HepG2 (cell line): ENCODE measurements at regions not wholly inside any gene's neighbourhood (a gene's known extent, or its start where the extent isn't known, plus 50 kb on each side); places are given as distances from the start of the nearest gene placed in this dataset.

ENCODE experiments used
- ATAC-seq: fragments of 200-7000 bp; cut with Tn5 transposase; 3 replicates; pipeline ENCODE4 v1.9.1; 2020; ENCODE audit warnings: mild to moderate bottlenecking, moderate library complexity
- BruUV-seq: library from RNA; stranded (reverse); fragments of 400-500 nt; replicated peaks from 2 replicates; lab custom pipeline; 2021; lab: Mats Ljungman, UMichigan
- CTCF ChIA-PET: fragments of 300-600 bp; formaldehyde crosslinking; extraction: SDS; loops from one replicate; lab custom pipeline; 2021; ENCODE audit warnings: low total read pairs, inconsistent platforms, low intra/inter-chr PET ratio; lab: Yijun Ruan, JAX
- POLR2A ChIA-PET: fragments of 350-600 bp; sonication (Branson Sonifier 250); formaldehyde crosslinking; loops from one replicate; lab custom pipeline; 2020; ENCODE audit warnings: antibody characterized with exemption, inconsistent platforms; lab: Yijun Ruan, JAX
- DNase-seq: peaks from one replicate; pipeline ENCODE4 v3.0.0-alpha.2; 2015; ENCODE audit warnings: low spot score
- FAIRE-seq: peaks from 3 replicates; lab custom pipeline; 2011; peaks lifted over from hg19 to GRCh38; lab: Jason Lieb, UNC
- H2AFZ ChIP-seq: one replicate; pipeline ENCODE4 v1.6.1; 2011; ENCODE audit warnings: low read length, inconsistent platforms
- H3K27ac ChIP-seq: fragments of 300-600 bp; 3 replicates; pipeline ENCODE4 v1.8.0; 2011; ENCODE audit warnings: mixed run types, mild to moderate bottlenecking, mixed read lengths, low read length, inconsistent platforms; ENCODE audit not compliant: insufficient read depth; ENCODE audit errors: extremely low read length
- H3K27me3 ChIP-seq, 2 experiments: fragments of 200-600 bp in 1 of 2; 2 replicates in 1 of 2; 3 replicates in 1 of 2; pipeline versions ENCODE4 v1.6.0 to v1.8.0; 2011; ENCODE audit warnings: low read length in 2 of 2, mild to moderate bottlenecking in 2 of 2, moderate library complexity in 2 of 2, inconsistent platforms in 1 of 2; ENCODE audit not compliant: insufficient read depth in 2 of 2, control insufficient read depth in 1 of 2
- H3K36me3 ChIP-seq, 2 experiments: fragments of 200-600 bp in 1 of 2; replicated peaks in 1 of 2; 2 replicates in 1 of 2; 3 replicates in 1 of 2; pipeline versions ENCODE4 v1.5.1 to v1.8.0; 2011; ENCODE audit warnings: low read length in 2 of 2, inconsistent platforms in 1 of 2; ENCODE audit not compliant: insufficient read depth in 2 of 2, control insufficient read depth in 1 of 2
- H3K4me1 ChIP-seq: 2 replicates; pipeline ENCODE4 v1.5.1; 2012; ENCODE audit warnings: low read length, inconsistent platforms; ENCODE audit not compliant: insufficient read depth
- H3K4me2 ChIP-seq: 2 replicates; pipeline ENCODE4 v1.6.0; 2011; ENCODE audit warnings: low read depth, low read length, inconsistent platforms
- H3K4me3 ChIP-seq, 3 experiments: fragments of 200-600 bp in 1 of 3; sonication (generic), shearing (Covaris generic) in 1 of 3; replicated peaks in 1 of 3; 2 replicates each; pipeline ENCODE4 v1.5.1; 2011 to 2016; ENCODE audit warnings: low read length in 3 of 3, inconsistent platforms in 2 of 3, low read depth in 2 of 3, mild to moderate bottlenecking in 2 of 3, control low read depth in 1 of 3, mixed read lengths in 1 of 3; ENCODE audit not compliant: insufficient read depth in 1 of 3
- H3K79me2 ChIP-seq: one replicate; pipeline ENCODE4 v1.6.1; 2011; ENCODE audit warnings: low read length, inconsistent platforms; ENCODE audit not compliant: insufficient read depth
- H3K9ac ChIP-seq: 2 replicates; pipeline ENCODE4 v1.6.0; 2011; ENCODE audit warnings: mild to moderate bottlenecking, low read depth, low read length, inconsistent platforms; ENCODE audit not compliant: insufficient read depth
- H3K9me3 ChIP-seq: 2 replicates; pipeline ENCODE4 v1.5.1; 2012; ENCODE audit warnings: mild to moderate bottlenecking, low read length
- H4K20me1 ChIP-seq: 2 replicates; pipeline ENCODE4 v1.6.0; 2011; ENCODE audit warnings: inconsistent platforms, mild to moderate bottlenecking, low read length, moderate library complexity; ENCODE audit not compliant: insufficient read depth
- MAFK ChIP-seq, 2 experiments: IDR thresholded peaks in 1 of 2; conservative IDR thresholded peaks in 1 of 2; 2 replicates each; pipeline ENCODE4 v1.6.1; 2011; ENCODE audit warnings: improper control_type of control experiment in 2 of 2, low read length in 2 of 2
- ZSCAN22 ChIP-seq: sonication (generic); formaldehyde crosslinking; IDR thresholded peaks from 2 replicates; pipeline ENCODE4 v1.4.0; 2020; ENCODE audit warnings: mild to moderate bottlenecking, missing genetic modification reagents
- WGBS: methylation state at CpG from one replicate; pipeline ENCODE4 v1.1.6; 2017; ENCODE audit warnings: low lambda C conversion rate; 5-methylcytosine and 5-hydroxymethylcytosine counted together
- in situ Hi-C: cut with HindIII; loops from 2 replicates; pipeline ENCODE4 v1.10.0; 2017; ENCODE audit warnings: low pct_unique_long_range_greater_than_20kb; ENCODE audit not compliant: extremely low pct_ligation_motif_present
- intact Hi-C: fragments of 100-400 bp; cut with micrococcal nuclease; formaldehyde crosslinking; loops from one replicate; pipeline ENCODE4 v1.10.0; 2022; ENCODE audit not compliant: unreplicated experiment
- TF ChIP-seq, protein P1 (sequence below), 2 experiments: fragments of 450-650 bp in 1 of 2; sonication (generic) in 1 of 2; formaldehyde crosslinking in 1 of 2; IDR thresholded peaks; 2 replicates each; pipeline versions ENCODE4 v1.6.1 to v1.8.0; 2016 to 2022; ENCODE audit warnings: antibody characterized with exemption in 1 of 2, mild to moderate bottlenecking in 1 of 2, missing genetic modification reagents in 1 of 2

DNA sequence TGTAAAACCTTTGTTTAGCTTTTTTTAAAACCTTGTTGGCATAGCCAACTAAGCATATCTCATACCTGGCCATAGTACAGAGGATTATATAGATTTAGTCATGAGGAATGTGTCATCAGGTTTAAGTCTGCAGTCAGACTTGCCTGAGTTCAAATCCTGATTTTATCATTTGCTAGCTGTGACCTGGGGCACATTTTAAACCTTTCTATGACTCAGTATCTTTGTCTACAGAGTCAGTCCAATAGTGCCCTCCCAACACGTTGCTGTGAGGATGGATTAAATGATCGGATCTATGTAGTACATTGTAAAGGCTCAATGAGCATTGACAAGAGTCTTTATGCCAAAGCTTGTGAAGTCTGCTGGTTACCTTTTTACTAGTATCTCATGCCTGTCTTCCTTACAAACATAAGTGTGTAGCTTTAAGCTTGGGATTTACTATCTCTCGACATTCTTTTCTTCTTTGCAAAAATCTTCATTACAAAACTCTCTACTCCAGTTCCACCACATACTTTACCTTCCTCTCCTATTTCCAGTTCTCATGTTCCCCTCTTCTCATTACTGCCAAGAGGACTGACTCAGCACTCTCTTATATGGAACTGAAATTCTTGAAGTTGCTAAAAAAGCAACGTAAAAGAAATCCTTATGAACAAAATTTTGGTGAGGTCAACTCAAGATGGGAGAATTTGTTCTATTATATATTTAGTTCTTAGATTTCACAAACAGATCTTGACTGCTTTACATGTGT, 68.1 kb upstream of the RBMS1 start (continued):
- TF ChIP-seq, protein P1, sequence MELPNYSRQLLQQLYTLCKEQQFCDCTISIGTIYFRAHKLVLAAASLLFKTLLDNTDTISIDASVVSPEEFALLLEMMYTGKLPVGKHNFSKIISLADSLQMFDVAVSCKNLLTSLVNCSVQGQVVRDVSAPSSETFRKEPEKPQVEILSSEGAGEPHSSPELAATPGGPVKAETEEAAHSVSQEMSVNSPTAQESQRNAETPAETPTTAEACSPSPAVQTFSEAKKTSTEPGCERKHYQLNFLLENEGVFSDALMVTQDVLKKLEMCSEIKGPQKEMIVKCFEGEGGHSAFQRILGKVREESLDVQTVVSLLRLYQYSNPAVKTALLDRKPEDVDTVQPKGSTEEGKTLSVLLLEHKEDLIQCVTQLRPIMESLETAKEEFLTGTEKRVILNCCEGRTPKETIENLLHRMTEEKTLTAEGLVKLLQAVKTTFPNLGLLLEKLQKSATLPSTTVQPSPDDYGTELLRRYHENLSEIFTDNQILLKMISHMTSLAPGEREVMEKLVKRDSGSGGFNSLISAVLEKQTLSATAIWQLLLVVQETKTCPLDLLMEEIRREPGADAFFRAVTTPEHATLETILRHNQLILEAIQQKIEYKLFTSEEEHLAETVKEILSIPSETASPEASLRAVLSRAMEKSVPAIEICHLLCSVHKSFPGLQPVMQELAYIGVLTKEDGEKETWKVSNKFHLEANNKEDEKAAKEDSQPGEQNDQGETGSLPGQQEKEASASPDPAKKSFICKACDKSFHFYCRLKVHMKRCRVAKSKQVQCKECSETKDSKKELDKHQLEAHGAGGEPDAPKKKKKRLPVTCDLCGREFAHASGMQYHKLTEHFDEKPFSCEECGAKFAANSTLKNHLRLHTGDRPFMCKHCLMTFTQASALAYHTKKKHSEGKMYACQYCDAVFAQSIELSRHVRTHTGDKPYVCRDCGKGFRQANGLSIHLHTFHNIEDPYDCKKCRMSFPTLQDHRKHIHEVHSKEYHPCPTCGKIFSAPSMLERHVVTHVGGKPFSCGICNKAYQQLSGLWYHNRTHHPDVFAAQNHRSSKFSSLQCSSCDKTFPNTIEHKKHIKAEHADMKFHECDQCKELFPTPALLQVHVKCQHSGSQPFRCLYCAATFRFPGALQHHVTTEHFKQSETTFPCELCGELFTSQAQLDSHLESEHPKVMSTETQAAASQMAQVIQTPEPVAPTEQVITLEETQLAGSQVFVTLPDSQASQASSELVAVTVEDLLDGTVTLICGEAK (IDR thresholded peaks at IDR 0.05): no peak
- TF ChIP-seq, protein P1 (CRISPR knock-in tag; IDR thresholded peaks at IDR 0.05): no peak

DNA sequence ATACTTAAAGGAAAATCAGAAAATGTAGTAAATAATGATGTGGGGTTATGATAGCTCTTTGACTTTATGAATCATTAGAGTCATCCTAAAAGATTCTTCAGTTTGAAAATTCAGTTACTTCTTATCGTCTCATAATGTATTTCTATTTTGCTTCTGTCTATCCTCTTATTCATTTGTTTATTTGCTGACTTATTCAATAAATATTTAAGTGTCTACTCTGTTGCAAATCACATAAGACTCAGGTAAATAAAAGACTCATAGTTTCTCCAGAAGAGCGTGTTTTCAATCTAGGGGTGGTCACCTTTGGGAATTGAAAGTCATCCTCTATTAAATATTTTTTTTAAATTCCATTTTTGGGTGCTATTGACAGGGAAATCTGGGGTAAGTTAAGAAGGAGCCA, 69.1 kb upstream of the RBMS1 start:
- Histone ChIP-seq H3K36me3 (no peaks in the 10 kb centered on the region), H3K27ac (no peak overlapping the region), H3K27me3 (peaks cover 0 to 3% of the 10 kb centered on the region in 2 experiments; a peak in 1 of 5 replicates), H3K4me2 (no peak overlapping the region), H3K9me3 (no peaks in the 10 kb centered on the region), H4K20me1 (no peaks in the 10 kb centered on the region), H3K79me2 (no peaks in the 10 kb centered on the region), H3K4me3 (no peak overlapping the region), H2AFZ (no peak overlapping the region), H3K4me1 (no peaks in the 10 kb centered on the region), H3K9ac (no peak overlapping the region)
- WGBS: 3% methylated on average over 2 of the region's 2 CpGs
- TF ChIP-seq ZSCAN22 (CRISPR knock-in tag) (no peak), MAFK (conservative IDR thresholded peaks at IDR 0.05 in 1 of 2, IDR thresholded peaks at IDR 0.05 in 1 of 2; ENCODE audit: low read length in 2 of 2) (peak in 1 of 2 experiments; percentile 37; a peak in 1 of 4 replicates)
- ATAC-seq: no peak
- POLR2A ChIA-PET: no interaction called here
- CTCF ChIA-PET: no interaction called here
- in situ Hi-C loops: no loop called here
- intact Hi-C loops: no loop called here
- BruUV-seq: no TSS peak
- DNase-seq: no peak
- FAIRE-seq: no peak
